ENCODE measurements at regions not wholly inside any gene's neighbourhood (a gene's known extent, or its start where the extent isn't known, plus 50 kb on each side); places are given as distances from the start of the nearest gene placed in this dataset.

DNA sequence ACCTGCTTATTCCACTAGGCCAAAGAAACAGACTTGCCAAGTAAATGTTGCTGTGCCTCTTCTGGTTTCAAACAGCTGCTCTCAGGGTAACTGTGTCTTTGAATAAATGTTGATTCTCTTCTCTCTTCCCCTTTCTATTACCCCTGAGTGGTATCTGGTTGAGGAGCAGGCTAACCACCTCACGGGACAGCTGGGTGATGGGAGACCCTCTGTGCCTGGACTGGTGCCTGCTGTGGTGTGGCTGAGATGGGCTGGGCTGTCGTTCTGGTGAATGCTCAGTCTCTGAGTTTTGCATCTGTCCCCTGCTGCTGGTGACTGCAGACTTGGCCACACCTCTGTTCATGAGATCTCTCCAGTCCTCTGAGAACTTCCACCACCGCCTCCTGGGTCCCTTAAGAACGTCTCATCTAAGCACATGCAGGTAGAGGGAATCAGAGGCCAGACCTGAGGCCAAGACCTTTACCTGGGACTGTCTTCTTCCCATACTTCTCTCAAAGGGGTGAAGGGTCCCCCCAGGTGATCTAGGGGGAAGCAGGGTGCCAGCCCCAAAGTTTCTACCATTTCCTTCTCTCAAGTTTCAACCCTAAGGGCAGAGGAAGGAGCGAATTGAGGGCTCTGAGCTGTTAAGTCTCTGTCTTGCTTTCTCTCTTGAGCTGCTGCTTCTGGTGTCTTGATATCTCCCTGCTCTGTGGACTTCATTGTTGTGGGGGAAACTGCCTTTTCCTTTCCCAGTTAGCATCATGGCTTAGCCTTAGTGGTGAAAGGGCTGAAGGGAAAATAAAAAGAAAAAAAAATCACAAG lies 252.9 kb downstream of the EBLN2 start:
- TF ChIP-seq EHF (CRISPR knock-in tag; IDR thresholded peaks at IDR 0.05): no peak
- no peak for TF ChIP-seq REST (IDR thresholded peaks at IDR 0.05)

Data from A549 (cell line).